Mononuclear cell (primary cell): ENCODE measurements at regions not wholly inside any gene's neighbourhood (a gene's known extent, or its start where the extent isn't known, plus 50 kb on each side); places are given as distances from the start of the nearest gene placed in this dataset.

Experiments used
- H3K27me3 ChIP-seq: 2 replicates; pipeline ENCODE4 v1.6.0; 2011; ENCODE audit warnings: low read length, control low read depth; ENCODE audit not compliant: insufficient read depth
- H3K4me1 ChIP-seq: 2 replicates; pipeline ENCODE4 v1.5.1; 2011; ENCODE audit warnings: mild to moderate bottlenecking, low read length, control low read depth; ENCODE audit not compliant: insufficient read depth
- H3K4me3 ChIP-seq: 2 replicates; pipeline ENCODE4 v1.5.1; 2011; ENCODE audit warnings: mild to moderate bottlenecking, low read length, moderate library complexity
- H3K9me3 ChIP-seq: 2 replicates; pipeline ENCODE4 v1.5.1; 2011; ENCODE audit warnings: low read depth, mild to moderate bottlenecking, control low read depth, low read length

- no peaks in the 10 kb centered on the region for H3K4me1 ChIP-seq
- no peaks in the 10 kb centered on the region for H3K9me3 ChIP-seq
- no peak overlapping the region for H3K4me3 ChIP-seq
- H3K27me3 ChIP-seq: no peaks in the 10 kb centered on the region
Observed at GRCh38 chr15:70172124-70172523, 74.4 kb upstream of the TLE3 start.

DNA sequence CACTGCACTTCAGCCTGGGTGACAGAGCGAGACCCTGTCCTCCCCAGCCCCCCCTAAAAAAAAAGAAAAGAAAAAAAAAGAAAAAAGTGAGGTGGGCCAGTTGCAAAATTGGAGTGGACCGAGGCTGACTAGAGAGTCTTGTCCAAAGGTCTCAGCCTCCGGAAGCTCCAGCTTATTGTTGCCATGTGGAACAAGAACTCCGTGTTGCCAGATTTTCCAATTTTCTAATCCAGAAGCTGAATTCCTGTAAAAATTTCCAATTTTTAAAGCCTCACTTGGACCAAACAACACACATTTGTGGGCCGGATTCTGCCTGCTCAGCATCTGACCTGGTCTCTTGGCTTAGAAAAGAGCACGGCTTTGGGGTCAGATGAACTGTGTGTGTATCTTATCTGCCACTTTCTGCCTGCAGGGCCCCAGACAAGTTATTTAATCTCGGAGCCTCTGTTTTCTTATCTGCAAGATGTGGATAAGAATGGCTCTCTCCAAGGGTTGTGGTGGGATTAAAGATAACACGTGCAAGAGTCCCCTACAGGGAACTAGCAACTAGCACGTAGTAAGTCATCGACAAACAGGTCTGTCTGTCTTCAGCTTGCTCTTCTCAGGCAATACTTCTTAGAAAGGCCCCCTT is 73.7 kb upstream of the TLE3 start:
- Histone ChIP-seq H3K9me3 (no peaks in the 10 kb centered on the region), H3K27me3 (no peaks in the 10 kb centered on the region), H3K4me3 (no peak overlapping the region), H3K4me1 (no peaks in the 10 kb centered on the region)

GRCh38 chr15:70170096-70170699 is 72.5 kb upstream of the TLE3 start:
- Histone ChIP-seq H3K9me3 (no peaks in the 10 kb centered on the region), H3K4me1 (no peaks in the 10 kb centered on the region), H3K4me3 (no peak overlapping the region), H3K27me3 (no peaks in the 10 kb centered on the region)

DNA sequence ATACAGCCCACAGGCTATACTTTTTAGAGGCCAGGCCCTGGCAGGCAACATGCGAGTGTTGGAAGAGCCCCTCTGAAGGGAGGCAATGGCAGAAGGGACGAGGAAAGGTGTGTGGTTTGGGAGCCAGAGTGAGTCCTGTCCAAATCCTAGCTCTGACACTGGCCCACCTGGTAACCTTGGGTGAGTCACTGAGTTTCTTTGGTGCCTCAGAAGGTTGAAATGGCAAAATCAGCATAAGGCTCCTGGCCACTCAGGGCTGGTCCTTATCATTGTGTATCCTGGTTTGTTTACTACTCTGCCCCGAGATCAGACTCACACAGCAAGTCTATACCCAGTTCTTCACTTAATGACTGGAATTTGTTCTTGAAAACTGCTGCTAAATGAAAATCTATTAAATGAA is 71.4 kb upstream of the TLE3 start:
- Histone ChIP-seq H3K4me1 (no peaks in the 10 kb centered on the region), H3K4me3 (no peak overlapping the region), H3K9me3 (no peaks in the 10 kb centered on the region), H3K27me3 (no peaks in the 10 kb centered on the region)

GRCh38 chr15:70167155-70167554 is 69.4 kb upstream of the TLE3 start:
- H3K9me3 ChIP-seq: no peaks in the 10 kb centered on the region
- no peaks in the 10 kb centered on the region for H3K4me1 ChIP-seq
- H3K4me3 ChIP-seq: no peak overlapping the region
- no peaks in the 10 kb centered on the region for H3K27me3 ChIP-seq

GRCh38 chr15:70166506-70167087 is 68.9 kb upstream of the TLE3 start:
- no peaks in the 10 kb centered on the region for H3K9me3 ChIP-seq
- H3K4me3 ChIP-seq: no peak overlapping the region
- no peaks in the 10 kb centered on the region for H3K27me3 ChIP-seq
- H3K4me1 ChIP-seq: no peaks in the 10 kb centered on the region

- Histone ChIP-seq H3K27me3 (no peaks in the 10 kb centered on the region), H3K4me3 (no peak overlapping the region), H3K4me1 (no peaks in the 10 kb centered on the region), H3K9me3 (no peaks in the 10 kb centered on the region)
Observed at GRCh38 chr15:70165716-70166284, 68.1 kb upstream of the TLE3 start.

DNA sequence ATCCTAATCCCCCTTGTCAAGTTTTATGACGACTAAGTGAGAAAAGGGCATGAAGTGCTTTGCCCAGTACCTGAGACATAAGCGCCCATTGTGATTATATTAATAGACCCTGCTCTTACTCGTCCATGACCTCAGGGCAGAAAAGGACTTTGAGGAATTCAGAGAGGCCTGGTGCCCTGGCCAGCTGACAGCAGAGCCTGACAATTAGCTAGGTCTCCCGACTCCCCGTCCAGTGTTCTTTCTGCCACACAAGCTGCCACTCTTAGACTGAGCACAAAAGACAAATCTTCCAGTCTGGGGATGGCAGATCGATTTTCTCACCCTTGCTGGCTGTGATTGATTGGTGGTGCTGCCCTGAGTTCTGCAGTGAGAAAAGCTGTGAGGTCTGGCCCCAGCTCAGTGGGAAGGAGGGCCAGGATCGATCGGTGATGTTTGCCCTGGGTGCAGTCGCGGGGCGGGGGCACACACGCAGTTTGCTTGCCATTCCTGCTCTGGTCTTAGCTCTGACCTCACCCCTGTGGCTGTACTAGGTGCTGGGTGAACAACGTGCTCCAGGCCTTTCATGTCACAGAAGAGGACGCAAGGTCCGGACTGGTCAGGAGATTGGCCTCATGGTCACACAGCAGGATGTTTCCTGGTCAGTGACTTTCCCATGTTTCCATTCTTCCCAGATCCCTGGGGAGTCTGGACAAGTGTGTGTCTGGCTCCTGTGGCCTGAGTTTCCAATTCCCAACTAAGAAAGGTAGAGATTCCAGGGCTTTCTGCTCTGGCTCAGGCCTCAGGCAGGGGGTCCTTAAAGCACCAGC is 67.4 kb upstream of the TLE3 start:
- Histone ChIP-seq H3K4me1 (no peaks in the 10 kb centered on the region), H3K4me3 (no peak overlapping the region), H3K27me3 (no peaks in the 10 kb centered on the region), H3K9me3 (no peaks in the 10 kb centered on the region)

DNA sequence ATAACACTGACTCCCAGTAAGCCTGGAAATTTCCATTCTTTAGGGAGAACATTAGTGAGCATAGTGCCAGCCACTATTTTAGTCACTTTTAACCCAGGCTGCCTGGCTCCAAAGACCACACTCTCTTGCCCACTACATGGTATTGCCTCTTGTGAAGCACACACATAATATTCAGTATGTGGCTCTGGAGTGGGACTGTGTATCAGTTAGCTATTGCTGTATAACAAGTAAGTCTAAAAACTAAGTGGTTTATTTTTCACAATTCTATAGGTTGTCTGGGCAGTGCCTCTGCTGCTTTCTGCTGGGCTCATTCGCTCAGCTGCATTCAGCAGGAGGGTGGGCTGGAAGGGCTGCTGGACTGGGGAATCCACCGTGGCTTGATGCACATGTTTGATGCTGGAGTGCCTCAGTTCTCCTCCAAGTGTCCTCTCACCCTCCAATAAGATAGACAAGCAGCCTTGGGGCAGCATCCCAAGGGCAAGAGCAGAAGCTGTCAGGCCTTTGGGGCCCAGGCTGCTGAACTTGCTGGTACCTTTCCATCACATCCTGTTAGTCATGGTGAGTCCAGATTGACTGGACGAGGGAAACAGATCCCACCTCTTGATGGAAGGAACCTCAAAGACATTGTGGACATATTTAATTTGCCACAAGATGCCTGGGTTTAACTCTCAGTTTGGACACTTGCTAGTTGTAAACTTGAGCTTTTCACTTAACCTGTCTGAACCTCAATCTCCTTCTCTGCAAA is 66.6 kb upstream of the TLE3 start:
- H3K27me3 ChIP-seq: no peaks in the 10 kb centered on the region

GRCh38 chr15:70160803-70161565 is 63.3 kb upstream of the TLE3 start:
- Histone ChIP-seq H3K27me3 (no peaks in the 10 kb centered on the region), H3K4me1 (peaks cover 5% of the 10 kb centered on the region), H3K9me3 (no peaks in the 10 kb centered on the region), H3K4me3 (no peak overlapping the region)

More for the DNA sequence above, 66.6 kb upstream of the TLE3 start:
- Histone ChIP-seq H3K4me3 (no peak overlapping the region), H3K4me1 (peaks cover 3% of the 10 kb centered on the region), H3K9me3 (no peaks in the 10 kb centered on the region)

DNA sequence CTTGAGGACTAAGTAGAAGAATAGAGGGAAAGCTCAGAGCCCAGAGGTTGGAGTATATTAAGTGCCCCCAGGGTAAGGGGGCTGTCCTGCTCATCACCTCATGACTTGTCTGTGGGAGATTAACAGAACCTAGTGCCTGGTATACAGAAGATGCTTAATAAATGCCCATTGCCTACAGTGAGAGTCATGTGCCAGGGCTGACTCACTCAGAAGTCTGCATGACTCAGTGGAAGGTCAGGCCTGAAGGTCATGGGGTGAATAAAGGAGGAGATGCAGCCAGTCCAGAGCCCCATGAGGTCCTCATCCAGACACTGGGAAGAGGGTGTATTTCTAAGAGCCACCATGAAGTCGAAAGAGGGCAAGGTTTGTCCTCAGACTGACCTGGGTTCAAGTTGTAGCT is 62.5 kb upstream of the TLE3 start:
- no peaks in the 10 kb centered on the region for H3K9me3 ChIP-seq
- H3K4me1 ChIP-seq: peaks cover 5% of the 10 kb centered on the region
- H3K27me3 ChIP-seq: no peaks in the 10 kb centered on the region
- H3K4me3 ChIP-seq: no peak overlapping the region

DNA sequence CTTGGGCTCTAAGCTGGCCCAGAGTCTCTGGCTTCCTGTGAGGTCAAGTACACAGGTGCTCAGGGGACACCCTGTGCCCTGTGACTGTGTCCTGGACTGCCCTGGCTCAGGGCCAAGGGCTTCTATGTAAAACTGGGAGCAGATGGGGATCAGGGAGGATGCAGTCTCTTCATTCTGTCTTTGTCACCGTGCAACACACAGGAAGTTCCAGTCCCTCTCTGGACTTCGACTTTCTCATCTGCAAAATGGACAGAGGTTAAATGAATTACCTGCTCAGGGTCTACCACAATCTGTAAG is 61.9 kb upstream of the TLE3 start:
- peaks cover 5% of the 10 kb centered on the region for H3K4me1 ChIP-seq

DNA sequence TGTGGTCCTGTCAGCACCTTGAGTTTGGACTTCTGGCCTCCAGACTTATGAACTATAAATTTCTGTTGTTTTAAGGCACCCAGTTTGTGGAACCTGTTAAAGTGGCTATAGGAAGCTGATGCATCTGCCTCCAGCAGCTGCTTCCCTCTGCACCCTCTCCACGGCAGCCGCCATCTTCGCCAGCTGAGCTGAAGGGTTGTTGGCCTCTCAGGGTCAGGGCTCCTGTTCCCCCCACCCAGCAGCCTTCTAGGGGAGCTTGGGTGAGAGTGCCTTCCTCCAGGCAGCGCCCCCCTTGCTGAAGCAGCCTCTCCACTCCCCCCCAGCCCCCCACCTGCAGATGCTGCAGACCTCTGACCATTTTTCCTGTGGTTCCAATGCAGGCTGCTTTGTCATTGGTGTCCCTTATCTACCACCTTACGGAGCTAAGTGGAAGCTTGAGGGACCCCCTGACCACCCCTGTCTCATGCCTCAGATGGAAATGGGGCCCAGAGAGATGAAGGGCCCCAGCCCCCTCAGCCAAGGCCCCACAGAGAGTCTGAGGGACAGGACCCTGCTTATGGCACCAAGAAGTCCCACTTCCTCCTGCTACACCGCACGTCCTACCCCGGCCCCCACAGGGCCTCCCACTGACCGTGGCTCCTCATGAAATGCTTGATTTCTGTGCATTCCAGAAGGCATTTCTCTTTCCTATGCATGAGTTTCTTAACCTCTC is 61.4 kb upstream of the TLE3 start:
- peaks cover 5% of the 10 kb centered on the region for H3K4me1 ChIP-seq
- H3K4me3 ChIP-seq: no peak overlapping the region
- H3K27me3 ChIP-seq: no peaks in the 10 kb centered on the region
- no peaks in the 10 kb centered on the region for H3K9me3 ChIP-seq

More for the DNA sequence above, 61.9 kb upstream of the TLE3 start:
- Histone ChIP-seq H3K27me3 (no peaks in the 10 kb centered on the region), H3K4me3 (no peak overlapping the region), H3K9me3 (no peaks in the 10 kb centered on the region)
